ENCODE measurements at regions not wholly inside any gene's neighbourhood (a gene's known extent, or its start where the extent isn't known, plus 50 kb on each side); places are given as distances from the start of the nearest gene placed in this dataset.

GRCh38 chr21:25381936-25382452, 225.3 kb downstream of the MRPL39 start:
- H3K9me1 ChIP-seq (ENCODE audit: control insufficient read depth, extremely low read depth, insufficient read depth, low read length), result no peaks in the 10 kb centered on the region
- H3K4me2 ChIP-seq (ENCODE audit: control insufficient read depth, extremely low read depth, insufficient read depth, low read depth, low read length), result no peak overlapping the region
- H3K27me3 ChIP-seq (ENCODE audit: control insufficient read depth, extremely low read depth, insufficient read depth, low read length), result no peaks in the 10 kb centered on the region
- no peaks in the 10 kb centered on the region for H3K36me3 ChIP-seq (ENCODE audit: control insufficient read depth in 2 of 2, extremely low read depth in 1 of 2, insufficient read depth in 2 of 2, low read length in 2 of 2)
- DNase-seq (ENCODE audit: low read depth, low spot score) (no peak), FAIRE-seq (no peak)
- no peak overlapping the region for H3K27ac ChIP-seq (ENCODE audit: control insufficient read depth, insufficient read depth, low read length)
- no peaks in the 10 kb centered on the region for H3K4me1 ChIP-seq (ENCODE audit: control insufficient read depth, extremely low read depth, insufficient read depth, low read length)
- no peaks in the 10 kb centered on the region for H4K20me1 ChIP-seq (ENCODE audit: control insufficient read depth, extremely low read depth, insufficient read depth, low read length)
- H3K9me3 ChIP-seq (ENCODE audit: control insufficient read depth, low read depth, low read length), result no peaks in the 10 kb centered on the region
- no peak overlapping the region for H2AFZ ChIP-seq (ENCODE audit: control insufficient read depth, low read length)
- no peak overlapping the region for H3K4me3 ChIP-seq (ENCODE audit: control insufficient read depth in 2 of 3, extremely low read depth in 1 of 3, insufficient read depth in 2 of 3, low read depth in 1 of 3, low read length in 3 of 3)
- dilution Hi-C loops (cut with MboI; ENCODE audit: extremely low pct_ligation_motif_present, low sequenced_read_pairs), result no loop called here
- no peaks in the 10 kb centered on the region for H3K79me2 ChIP-seq (ENCODE audit: control insufficient read depth, insufficient read depth, low read length)
- TF ChIP-seq CTCF (optimal IDR thresholded peaks at IDR 0.05 in 1 of 3, IDR thresholded peaks at IDR 0.05 in 1 of 3, conservative IDR thresholded peaks at IDR 0.05 in 1 of 3; ENCODE audit: extremely low read depth in 1 of 3, insufficient read depth in 2 of 3, low read length in 3 of 3) (no peak), EZH2 (IDR thresholded peaks at IDR 0.05; ENCODE audit: low read length) (no peak)
- H3K9ac ChIP-seq (ENCODE audit: control insufficient read depth, extremely low read depth, insufficient read depth, low read length), result no peak overlapping the region

- H3K79me2 ChIP-seq (ENCODE audit: control insufficient read depth, insufficient read depth, low read length), result no peaks in the 10 kb centered on the region
- H3K4me1 ChIP-seq (ENCODE audit: control insufficient read depth, extremely low read depth, insufficient read depth, low read length), result peaks cover under 1% of the 10 kb centered on the region
- no peaks in the 10 kb centered on the region for H4K20me1 ChIP-seq (ENCODE audit: control insufficient read depth, extremely low read depth, insufficient read depth, low read length)
- no peaks in the 10 kb centered on the region for H3K9me1 ChIP-seq (ENCODE audit: control insufficient read depth, extremely low read depth, insufficient read depth, low read length)
- no peaks in the 10 kb centered on the region for H3K9me3 ChIP-seq (ENCODE audit: control insufficient read depth, low read depth, low read length)
- no peak overlapping the region for H3K9ac ChIP-seq (ENCODE audit: control insufficient read depth, extremely low read depth, insufficient read depth, low read length)
- FAIRE-seq, result no peak
- H3K4me2 ChIP-seq (ENCODE audit: control insufficient read depth, extremely low read depth, insufficient read depth, low read depth, low read length), result no peak overlapping the region
- no peaks in the 10 kb centered on the region for H3K27me3 ChIP-seq (ENCODE audit: control insufficient read depth, extremely low read depth, insufficient read depth, low read length)
- no peak for DNase-seq (ENCODE audit: low read depth, low spot score)
- no peaks in the 10 kb centered on the region for H3K36me3 ChIP-seq (ENCODE audit: control insufficient read depth in 2 of 2, extremely low read depth in 1 of 2, insufficient read depth in 2 of 2, low read length in 2 of 2)
- H2AFZ ChIP-seq (ENCODE audit: control insufficient read depth, low read length), result no peak overlapping the region
- TF ChIP-seq CTCF (optimal IDR thresholded peaks at IDR 0.05 in 1 of 3, IDR thresholded peaks at IDR 0.05 in 1 of 3, conservative IDR thresholded peaks at IDR 0.05 in 1 of 3; ENCODE audit: extremely low read depth in 1 of 3, insufficient read depth in 2 of 3, low read length in 3 of 3) (no peak), EZH2 (IDR thresholded peaks at IDR 0.05; ENCODE audit: low read length) (no peak)
- no peak overlapping the region for H3K4me3 ChIP-seq (ENCODE audit: control insufficient read depth in 2 of 3, extremely low read depth in 1 of 3, insufficient read depth in 2 of 3, low read depth in 1 of 3, low read length in 3 of 3)
- dilution Hi-C loops (cut with MboI; ENCODE audit: extremely low pct_ligation_motif_present, low sequenced_read_pairs), result no loop called here
- no peak overlapping the region for H3K27ac ChIP-seq (ENCODE audit: control insufficient read depth, insufficient read depth, low read length)
Measured at GRCh38 chr21:25375675-25376074, 231.6 kb downstream of the MRPL39 start.

Measured in keratinocyte (primary cell).